CD14-positive monocyte (primary cell): ENCODE measurements at regions not wholly inside any gene's neighbourhood (a gene's known extent, or its start where the extent isn't known, plus 50 kb on each side); places are given as distances from the start of the nearest gene placed in this dataset.

ENCODE experiments used
- DNase-seq, 3 donors: peaks; one replicate each; pipeline ENCODE4 v3.0.0-alpha.2; 2011 to 2022
- H2AFZ ChIP-seq: 2 replicates; pipeline ENCODE4 v1.6.0; 2012; ENCODE audit warnings: mild to moderate bottlenecking, low read depth, low read length, inconsistent platforms; ENCODE audit not compliant: insufficient read depth, poor library complexity, severe bottlenecking
- H3K27ac ChIP-seq, 2 donors: 1 replicate in 1 of 2; 2 replicates in 1 of 2; pipeline ENCODE4 v1.5.1; 2012 to 2013; ENCODE audit warnings: low read length in 2 of 2, control low read depth in 1 of 2, inconsistent platforms in 1 of 2, low read depth in 1 of 2, mild to moderate bottlenecking in 1 of 2
- H3K27me3 ChIP-seq, 2 donors: one replicate each; pipeline versions ENCODE4 v1.6.0 to v1.6.1; 2011 to 2013; ENCODE audit warnings: low read length in 2 of 2; ENCODE audit not compliant: control insufficient read depth in 2 of 2, insufficient read depth in 2 of 2
- H3K36me3 ChIP-seq, 2 donors: replicated peaks in 1 of 2; 1 replicate in 1 of 2; 2 replicates in 1 of 2; pipeline versions ENCODE4 v1.5.1 to v1.6.1; 2012 to 2013; ENCODE audit warnings: low read length in 2 of 2, control low read depth in 1 of 2, inconsistent platforms in 1 of 2, mild to moderate bottlenecking in 1 of 2; ENCODE audit not compliant: insufficient read depth in 2 of 2, control insufficient read depth in 1 of 2
- H3K4me1 ChIP-seq, 2 donors: 1 replicate in 1 of 2; 2 replicates in 1 of 2; pipeline versions ENCODE4 v1.5.1 to v1.6.1; 2012 to 2013; ENCODE audit warnings: low read length in 2 of 2, control low read depth in 1 of 2, inconsistent platforms in 1 of 2, mild to moderate bottlenecking in 1 of 2, moderate library complexity in 1 of 2; ENCODE audit not compliant: insufficient read depth in 2 of 2, control insufficient read depth in 1 of 2
- H3K4me2 ChIP-seq: replicated peaks from 2 replicates; pipeline ENCODE3; 2012; ENCODE audit warnings: low read length, moderate library complexity, mild to moderate bottlenecking; ENCODE audit not compliant: poor library complexity, severe bottlenecking; ENCODE audit errors: extremely low read depth
- H3K4me3 ChIP-seq, 3 experiments: fragments of 200-600 bp in 1 of 3; sonication (generic) in 1 of 3; replicated peaks in 1 of 3; 1 replicate in 2 of 3; 2 replicates in 1 of 3; pipeline ENCODE4 v1.5.1; 2011 to 2013; ENCODE audit warnings: low read length in 3 of 3, mild to moderate bottlenecking in 3 of 3, control low read depth in 2 of 3, low read depth in 2 of 3, inconsistent platforms in 1 of 3, moderate library complexity in 1 of 3
- H3K79me2 ChIP-seq: 2 replicates; pipeline ENCODE4 v1.6.0; 2012; ENCODE audit warnings: mild to moderate bottlenecking, control low read depth, inconsistent platforms, low read length, moderate library complexity; ENCODE audit not compliant: insufficient read depth
- H3K9ac ChIP-seq: 2 replicates; pipeline ENCODE4 v1.6.0; 2017; ENCODE audit warnings: low read length, mild to moderate bottlenecking; ENCODE audit not compliant: insufficient read depth, poor library complexity, severe bottlenecking
- H3K9me3 ChIP-seq, 2 donors: replicated peaks in 1 of 2; 1 replicate in 1 of 2; 2 replicates in 1 of 2; pipeline versions ENCODE4 v1.5.1 to v1.6.1; 2012 to 2013; ENCODE audit warnings: low read length in 2 of 2, control low read depth in 1 of 2; ENCODE audit not compliant: control insufficient read depth in 1 of 2, insufficient read depth in 1 of 2
- H4K20me1 ChIP-seq: 2 replicates; pipeline ENCODE4 v1.6.0; 2012; ENCODE audit warnings: mild to moderate bottlenecking, low read length, control low read depth, moderate library complexity; ENCODE audit not compliant: insufficient read depth
- H3K27ac Mint-ChIP-seq, 7 donors: one replicate each; pipeline ENCODE4 v1.8.0; 2020; ENCODE audit warnings: mild to moderate bottlenecking in 7 of 7, mixed read lengths in 7 of 7, moderate library complexity in 6 of 7, inconsistent platforms in 2 of 7
- H3K27me3 Mint-ChIP-seq, 3 donors: one replicate each; pipeline ENCODE4 v1.8.0; 2021 to 2022; ENCODE audit warnings: low read depth in 3 of 3, mild to moderate bottlenecking in 3 of 3, mixed read lengths in 3 of 3, moderate library complexity in 3 of 3, inconsistent platforms in 1 of 3
- H3K36me3 Mint-ChIP-seq, 2 donors: one replicate each; pipeline ENCODE4 v1.8.0; 2020; ENCODE audit warnings: mixed read lengths in 2 of 2, inconsistent platforms in 1 of 2, mild to moderate bottlenecking in 1 of 2
- H3K4me1 Mint-ChIP-seq: one replicate; pipeline ENCODE4 v1.8.0; 2020; ENCODE audit warnings: mild to moderate bottlenecking, mixed read lengths
- H3K4me3 Mint-ChIP-seq, 2 donors: one replicate each; pipeline ENCODE4 v1.8.0; 2020; ENCODE audit warnings: mild to moderate bottlenecking in 2 of 2, mixed read lengths in 2 of 2, moderate library complexity in 1 of 2
- H3K9me3 Mint-ChIP-seq, 7 donors: one replicate each; pipeline ENCODE4 v1.8.0; 2020 to 2022; ENCODE audit warnings: mixed read lengths in 7 of 7, mild to moderate bottlenecking in 6 of 7, moderate library complexity in 6 of 7, inconsistent platforms in 2 of 7
- CTCF ChIP-seq: fragments of 200-600 bp; IDR thresholded peaks from one replicate; pipeline ENCODE4 v1.8.0; 2022; ENCODE audit warnings: antibody characterized with exemption, mild to moderate bottlenecking
- WGBS: methylation state at CpG from one replicate; pipeline ENCODE4 v1.1.5; 2013; ENCODE audit warnings: missing lambda C conversion rate; ENCODE audit not compliant: insufficient coverage; 5-methylcytosine and 5-hydroxymethylcytosine counted together
- intact Hi-C, 2 donors: fragments of 100-400 bp; cut with micrococcal nuclease; formaldehyde crosslinking; loops; one replicate each; pipeline versions ENCODE4 v1.15.0 to v1.15.1; 2023

- Histone ChIP-seq H3K9ac (no peak overlapping the region), H4K20me1 (no peaks in the 10 kb centered on the region), H3K4me1 (no peaks in the 10 kb centered on the region), H3K4me2 (no peak overlapping the region), H2AFZ (no peak overlapping the region), H3K27me3 (no peaks in the 10 kb centered on the region), H3K36me3 (no peaks in the 10 kb centered on the region), H3K79me2 (no peaks in the 10 kb centered on the region), H3K27ac (no peak overlapping the region), H3K4me3 (no peak overlapping the region), H3K9me3 (peaks cover 26 to 32% of the 10 kb centered on the region in 2 donors)
- 100% methylated on average over 2 of the region's 4 CpGs for WGBS
- no peak for DNase-seq
- Mint-ChIP-seq H3K36me3 (no peaks in the 10 kb centered on the region), H3K4me3 (no peak overlapping the region), H3K27ac (no peak overlapping the region), H3K27me3 (peaks cover 0 to 5% (median 0%) of the 10 kb centered on the region in 3 donors), H3K4me1 (no peaks in the 10 kb centered on the region), H3K9me3 (peaks cover 0 to 12% (median 1%) of the 10 kb centered on the region in 7 donors)
- no peak for TF ChIP-seq CTCF
- intact Hi-C loops = no loop called here
These were observed 238.8 kb upstream of the MYT1L start for GRCh38 chr2:2569836-2570235.

- Histone ChIP-seq H3K36me3 (no peaks in the 10 kb centered on the region), H3K4me2 (no peak overlapping the region), H3K9me3 (peaks cover 25 to 27% of the 10 kb centered on the region in 2 donors), H3K4me1 (no peaks in the 10 kb centered on the region), H2AFZ (no peak overlapping the region), H3K27me3 (no peaks in the 10 kb centered on the region), H3K4me3 (no peak overlapping the region), H4K20me1 (no peaks in the 10 kb centered on the region), H3K9ac (no peak overlapping the region), H3K79me2 (no peaks in the 10 kb centered on the region), H3K27ac (no peak overlapping the region)
- Mint-ChIP-seq H3K9me3 (peaks cover 0 to 10% (median 1%) of the 10 kb centered on the region in 7 donors), H3K36me3 (no peaks in the 10 kb centered on the region), H3K27me3 (peaks cover 0 to 5% (median 0%) of the 10 kb centered on the region in 3 donors), H3K27ac (no peak overlapping the region), H3K4me1 (no peaks in the 10 kb centered on the region), H3K4me3 (no peak overlapping the region)
- no peak for TF ChIP-seq CTCF
- WGBS = 94% methylated on average over 11 of the region's 11 CpGs
- no peak for DNase-seq
- intact Hi-C loops = no loop called here
These were observed 238.2 kb upstream of the MYT1L start for GRCh38 chr2:2569306-2569705.
